ENCODE measurements at regions not wholly inside any gene's neighbourhood (a gene's known extent, or its start where the extent isn't known, plus 50 kb on each side); places are given as distances from the start of the nearest gene placed in this dataset.

DNA sequence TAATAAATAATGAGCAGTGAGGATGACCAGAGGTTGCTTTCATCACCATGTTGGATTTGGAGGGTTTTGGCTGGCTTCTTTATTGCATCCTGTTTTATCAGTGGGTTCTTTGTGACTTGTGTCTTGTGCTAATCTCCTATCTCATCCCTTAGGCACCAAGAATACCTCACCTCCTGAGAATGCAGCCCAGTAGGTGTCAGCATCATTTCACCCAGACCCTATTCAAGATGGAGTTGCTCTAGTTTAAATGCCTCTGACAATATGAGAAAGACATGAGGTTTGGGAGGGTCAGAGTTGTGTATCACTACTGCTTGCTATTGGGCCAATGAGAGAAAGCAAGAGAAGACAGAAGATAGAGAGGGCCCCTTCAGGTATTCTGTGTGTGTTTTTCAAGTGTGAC is 592.2 kb downstream of the ETNK1 start:
- Histone ChIP-seq H2BK15ac (ENCODE audit: low read depth, low read length) (no peak overlapping the region), H2BK20ac (ENCODE audit: low read depth, low read length) (no peak overlapping the region), H3K79me1 (ENCODE audit: low read depth in 1 of 2, low read length in 2 of 2) (no peaks in the 10 kb centered on the region), H3K18ac (ENCODE audit: low read depth, low read length) (no peak overlapping the region), H3K9me3 (ENCODE audit: control insufficient read depth, insufficient read depth, low read length) (no peaks in the 10 kb centered on the region), H4K8ac (ENCODE audit: low read depth in 2 of 2, low read length in 2 of 2) (no peak overlapping the region), H3K36me3 (ENCODE audit: control insufficient read depth, insufficient read depth, low read length) (no peaks in the 10 kb centered on the region), H3K4me1 (ENCODE audit: control insufficient read depth, insufficient read depth, low read length) (no peaks in the 10 kb centered on the region), H3K4me2 (ENCODE audit: low read depth, low read length) (no peak overlapping the region), H3K14ac (replicated peaks; ENCODE audit: low read depth, low read length) (no peak overlapping the region), H2AFZ (replicated peaks; ENCODE audit: low read length, poor library complexity) (no peak overlapping the region), H3K4me3 (ENCODE audit: insufficient read depth, low read depth, low read length) (no peak overlapping the region), H3K27me3 (ENCODE audit: control insufficient read depth, insufficient read depth, low read length) (peaks cover 1% of the 10 kb centered on the region; the same call in 1 of the 2 replicates), H3K27ac (ENCODE audit: insufficient read depth, low read length) (no peak overlapping the region), H2AK5ac (ENCODE audit: low read depth, low read length) (no peak overlapping the region), H4K20me1 (ENCODE audit: insufficient read depth, low read length) (no peaks in the 10 kb centered on the region), H4K5ac (ENCODE audit: low read depth, low read length) (no peak overlapping the region), H2BK5ac (ENCODE audit: low read depth, low read length, poor library complexity, severe bottlenecking) (no peak overlapping the region), H2BK120ac (ENCODE audit: low read depth, low read length) (no peak overlapping the region), H3K9me1 (ENCODE audit: insufficient read depth, low read length) (no peaks in the 10 kb centered on the region), H3K9ac (ENCODE audit: low read depth, low read length) (no peak overlapping the region), H3K56ac (ENCODE audit: extremely low read depth, insufficient read depth, low read length) (no peak overlapping the region), H4K91ac (ENCODE audit: insufficient read depth, low read depth, low read length) (no peak overlapping the region), H3K23ac (ENCODE audit: low read depth, low read length) (no peak overlapping the region), H2AK9ac (replicated peaks; ENCODE audit: low read depth, low read length, poor library complexity) (no peak overlapping the region), H3K4ac (ENCODE audit: low read depth, low read length) (no peak overlapping the region)
- ATAC-seq (ENCODE audit: low read depth): no peak
- ChIA-PET CTCF (no interaction called here), POLR2A (ENCODE audit: unreplicated experiment) (no interaction called here)
- DNase-seq: no peak
- in situ Hi-C loops (cut with MboI; ENCODE audit: low sequenced_read_pairs): loop anchor here (25.0 kb wide), 1 partner anchor 1920 kb away; no protein-coding TSS in a partner anchor
- TF ChIP-seq RCOR1 (IDR thresholded peaks at IDR 0.05; ENCODE audit: insufficient replicate concordance, low read length) (no peak), CEBPB (IDR thresholded peaks at IDR 0.05; ENCODE audit: low read depth, low read length) (no peak), POLR2A (IDR thresholded peaks at IDR 0.05; ENCODE audit: low read depth, low read length) (no peak), RFX5 (IDR thresholded peaks at IDR 0.05; ENCODE audit: low read depth, low read length) (no peak), NFE2L2 (IDR thresholded peaks at IDR 0.05; ENCODE audit: low read depth, low read length) (no peak), SMC3 (IDR thresholded peaks at IDR 0.05; ENCODE audit: low read depth, low read length) (no peak), RAD21 (IDR thresholded peaks at IDR 0.05; ENCODE audit: low read length) (no peak), MAFK (IDR thresholded peaks at IDR 0.05; ENCODE audit: low read depth, low read length) (no peak), FOS (IDR thresholded peaks at IDR 0.05; ENCODE audit: low read depth, low read length) (no peak), MAZ (IDR thresholded peaks at IDR 0.05; ENCODE audit: borderline replicate concordance, low read depth, low read length) (no peak), BHLHE40 (IDR thresholded peaks at IDR 0.05; ENCODE audit: low read depth, low read length) (no peak), CHD1 (IDR thresholded peaks at IDR 0.05; ENCODE audit: low read depth, low read length) (no peak), MXI1 (IDR thresholded peaks at IDR 0.05; ENCODE audit: borderline replicate concordance, low read depth, low read length) (no peak)
- TF ChIP-seq, protein P1, sequence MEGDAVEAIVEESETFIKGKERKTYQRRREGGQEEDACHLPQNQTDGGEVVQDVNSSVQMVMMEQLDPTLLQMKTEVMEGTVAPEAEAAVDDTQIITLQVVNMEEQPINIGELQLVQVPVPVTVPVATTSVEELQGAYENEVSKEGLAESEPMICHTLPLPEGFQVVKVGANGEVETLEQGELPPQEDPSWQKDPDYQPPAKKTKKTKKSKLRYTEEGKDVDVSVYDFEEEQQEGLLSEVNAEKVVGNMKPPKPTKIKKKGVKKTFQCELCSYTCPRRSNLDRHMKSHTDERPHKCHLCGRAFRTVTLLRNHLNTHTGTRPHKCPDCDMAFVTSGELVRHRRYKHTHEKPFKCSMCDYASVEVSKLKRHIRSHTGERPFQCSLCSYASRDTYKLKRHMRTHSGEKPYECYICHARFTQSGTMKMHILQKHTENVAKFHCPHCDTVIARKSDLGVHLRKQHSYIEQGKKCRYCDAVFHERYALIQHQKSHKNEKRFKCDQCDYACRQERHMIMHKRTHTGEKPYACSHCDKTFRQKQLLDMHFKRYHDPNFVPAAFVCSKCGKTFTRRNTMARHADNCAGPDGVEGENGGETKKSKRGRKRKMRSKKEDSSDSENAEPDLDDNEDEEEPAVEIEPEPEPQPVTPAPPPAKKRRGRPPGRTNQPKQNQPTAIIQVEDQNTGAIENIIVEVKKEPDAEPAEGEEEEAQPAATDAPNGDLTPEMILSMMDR (conservative IDR thresholded peaks at IDR 0.05; ENCODE audit: low read depth, low read length): no peak
- TF ChIP-seq, protein P2, sequence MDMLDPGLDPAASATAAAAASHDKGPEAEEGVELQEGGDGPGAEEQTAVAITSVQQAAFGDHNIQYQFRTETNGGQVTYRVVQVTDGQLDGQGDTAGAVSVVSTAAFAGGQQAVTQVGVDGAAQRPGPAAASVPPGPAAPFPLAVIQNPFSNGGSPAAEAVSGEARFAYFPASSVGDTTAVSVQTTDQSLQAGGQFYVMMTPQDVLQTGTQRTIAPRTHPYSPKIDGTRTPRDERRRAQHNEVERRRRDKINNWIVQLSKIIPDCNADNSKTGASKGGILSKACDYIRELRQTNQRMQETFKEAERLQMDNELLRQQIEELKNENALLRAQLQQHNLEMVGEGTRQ (IDR thresholded peaks at IDR 0.05; ENCODE audit: low read depth, low read length): no peak
- TF ChIP-seq, protein P3, sequence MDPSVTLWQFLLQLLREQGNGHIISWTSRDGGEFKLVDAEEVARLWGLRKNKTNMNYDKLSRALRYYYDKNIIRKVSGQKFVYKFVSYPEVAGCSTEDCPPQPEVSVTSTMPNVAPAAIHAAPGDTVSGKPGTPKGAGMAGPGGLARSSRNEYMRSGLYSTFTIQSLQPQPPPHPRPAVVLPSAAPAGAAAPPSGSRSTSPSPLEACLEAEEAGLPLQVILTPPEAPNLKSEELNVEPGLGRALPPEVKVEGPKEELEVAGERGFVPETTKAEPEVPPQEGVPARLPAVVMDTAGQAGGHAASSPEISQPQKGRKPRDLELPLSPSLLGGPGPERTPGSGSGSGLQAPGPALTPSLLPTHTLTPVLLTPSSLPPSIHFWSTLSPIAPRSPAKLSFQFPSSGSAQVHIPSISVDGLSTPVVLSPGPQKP (IDR thresholded peaks at IDR 0.05; ENCODE audit: borderline replicate concordance, low read depth, low read length): no peak
- intact Hi-C loops (cut with micrococcal nuclease): no loop called here
- dilution Hi-C loops (cut with HindIII; ENCODE audit: low sequenced_read_pairs, unreplicated experiment): no loop called here
- no TSS peak for BruUV-seq (replicated peaks)
